K562 (cell line): ENCODE measurements at regions not wholly inside any gene's neighbourhood (a gene's known extent, or its start where the extent isn't known, plus 50 kb on each side); places are given as distances from the start of the nearest gene placed in this dataset.

Experiments
- CBX3 ChIP-seq, 2 experiments: IDR thresholded peaks; 1 replicate in 1 of 2; 2 replicates in 1 of 2; pipeline ENCODE4 v1.6.1; 2012; ENCODE audit warnings: inconsistent platforms in 2 of 2, low read length in 2 of 2, borderline replicate concordance in 1 of 2, control low read depth in 1 of 2
- CHAMP1 ChIP-seq: fragments of 450-650 bp; IDR thresholded peaks from 2 replicates; pipeline ENCODE4 v1.6.1; 2016; ENCODE audit warnings: mild to moderate bottlenecking
- EP300 ChIP-seq: IDR thresholded peaks from 2 replicates; pipeline ENCODE4 v1.6.1; 2012; ENCODE audit warnings: low read length, improper control_type of control experiment
- ETS1 ChIP-seq: conservative IDR thresholded peaks from 2 replicates; pipeline ENCODE4 v1.6.1; 2011; ENCODE audit warnings: low read depth, mild to moderate bottlenecking, low read length; ENCODE audit not compliant: control insufficient read depth
- FOSL1 ChIP-seq: fragments of 200-800 bp; sonication (Bioruptor generic); conservative IDR thresholded peaks from 2 replicates; pipeline ENCODE4 v1.6.1; 2016; ENCODE audit warnings: missing genetic modification characterization, missing compliant biosample characterization
- RCOR1 ChIP-seq, 2 experiments: IDR thresholded peaks; 2 replicates each; pipeline ENCODE4 v1.6.1; 2012; ENCODE audit warnings: low read depth in 2 of 2, low read length in 2 of 2, borderline replicate concordance in 1 of 2, improper control_type of control experiment in 1 of 2
- SMARCA5 ChIP-seq: fragments of 450-650 bp; IDR thresholded peaks from 2 replicates; pipeline ENCODE4 v1.6.1; 2016
- SMARCC2 ChIP-seq: fragments of 450-650 bp; IDR thresholded peaks from 2 replicates; pipeline ENCODE4 v1.6.1; 2017; ENCODE audit warnings: antibody characterized with exemption, moderate library complexity, mild to moderate bottlenecking, low read depth
- ZNF24 ChIP-seq: fragments of 450-650 bp; IDR thresholded peaks from 2 replicates; pipeline ENCODE4 v1.6.1; 2016
- TF ChIP-seq, protein P1 (sequence below), 3 experiments: IDR thresholded peaks in 2 of 3; conservative IDR thresholded peaks in 1 of 3; 2 replicates each; pipeline ENCODE4 v1.5.1; 2011 to 2012; ENCODE audit warnings: low read length in 3 of 3, mild to moderate bottlenecking in 3 of 3, control low read depth in 2 of 3, improper control_type of control experiment in 1 of 3, inconsistent platforms in 1 of 3, low read depth in 1 of 3, mixed read lengths in 1 of 3, moderate library complexity in 1 of 3; ENCODE audit not compliant: insufficient read depth in 2 of 3
- TF ChIP-seq, protein P2 (sequence below): sonication (generic); formaldehyde crosslinking; IDR thresholded peaks from 2 replicates; pipeline ENCODE4 v1.9.0; 2022; ENCODE audit warnings: mild to moderate bottlenecking, missing genetic modification reagents

DNA sequence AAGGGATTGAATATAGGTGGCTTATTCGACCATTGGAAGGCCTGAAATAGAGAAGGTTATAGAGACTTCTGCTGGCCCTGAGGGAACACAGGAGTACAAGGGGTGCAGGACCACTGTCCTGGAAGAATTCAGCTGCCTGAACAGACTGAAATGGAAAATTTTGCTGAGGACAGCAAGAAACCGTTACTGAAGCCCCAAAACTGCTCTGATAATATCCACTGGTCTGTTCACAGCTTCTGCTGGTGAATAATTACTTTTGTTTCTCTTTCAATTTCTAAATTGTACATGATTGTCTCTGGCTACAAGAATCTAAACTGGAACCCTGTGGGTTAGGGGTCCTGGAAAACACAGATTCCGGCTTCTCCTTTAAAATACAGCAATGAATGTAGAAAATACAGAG, 218.5 kb upstream of the CDH12 start:
- TF ChIP-seq ZNF24 (no peak), FOSL1 (tag) (no peak), EP300 (no peak), ETS1 (no peak), CHAMP1 (no peak), CBX3 (IDR thresholded peaks at IDR 0.05; ENCODE audit: borderline replicate concordance in 1 of 2, low read length in 2 of 2) (no peak), SMARCA5 (no peak), SMARCC2 (no peak), RCOR1 (IDR thresholded peaks at IDR 0.05; ENCODE audit: borderline replicate concordance in 1 of 2, low read depth in 2 of 2, low read length in 2 of 2) (no peak)
- TF ChIP-seq, protein P1, sequence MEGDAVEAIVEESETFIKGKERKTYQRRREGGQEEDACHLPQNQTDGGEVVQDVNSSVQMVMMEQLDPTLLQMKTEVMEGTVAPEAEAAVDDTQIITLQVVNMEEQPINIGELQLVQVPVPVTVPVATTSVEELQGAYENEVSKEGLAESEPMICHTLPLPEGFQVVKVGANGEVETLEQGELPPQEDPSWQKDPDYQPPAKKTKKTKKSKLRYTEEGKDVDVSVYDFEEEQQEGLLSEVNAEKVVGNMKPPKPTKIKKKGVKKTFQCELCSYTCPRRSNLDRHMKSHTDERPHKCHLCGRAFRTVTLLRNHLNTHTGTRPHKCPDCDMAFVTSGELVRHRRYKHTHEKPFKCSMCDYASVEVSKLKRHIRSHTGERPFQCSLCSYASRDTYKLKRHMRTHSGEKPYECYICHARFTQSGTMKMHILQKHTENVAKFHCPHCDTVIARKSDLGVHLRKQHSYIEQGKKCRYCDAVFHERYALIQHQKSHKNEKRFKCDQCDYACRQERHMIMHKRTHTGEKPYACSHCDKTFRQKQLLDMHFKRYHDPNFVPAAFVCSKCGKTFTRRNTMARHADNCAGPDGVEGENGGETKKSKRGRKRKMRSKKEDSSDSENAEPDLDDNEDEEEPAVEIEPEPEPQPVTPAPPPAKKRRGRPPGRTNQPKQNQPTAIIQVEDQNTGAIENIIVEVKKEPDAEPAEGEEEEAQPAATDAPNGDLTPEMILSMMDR (IDR thresholded peaks at IDR 0.05 in 2 of 3, conservative IDR thresholded peaks at IDR 0.05 in 1 of 3; ENCODE audit: insufficient read depth in 2 of 3, low read depth in 1 of 3, low read length in 3 of 3) = no peak
- TF ChIP-seq, protein P2, sequence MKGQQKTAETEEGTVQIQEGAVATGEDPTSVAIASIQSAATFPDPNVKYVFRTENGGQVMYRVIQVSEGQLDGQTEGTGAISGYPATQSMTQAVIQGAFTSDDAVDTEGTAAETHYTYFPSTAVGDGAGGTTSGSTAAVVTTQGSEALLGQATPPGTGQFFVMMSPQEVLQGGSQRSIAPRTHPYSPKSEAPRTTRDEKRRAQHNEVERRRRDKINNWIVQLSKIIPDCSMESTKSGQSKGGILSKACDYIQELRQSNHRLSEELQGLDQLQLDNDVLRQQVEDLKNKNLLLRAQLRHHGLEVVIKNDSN = no peak
